HFF-Myc (cell line): ENCODE measurements at regions not wholly inside any gene's neighbourhood (a gene's known extent, or its start where the extent isn't known, plus 50 kb on each side); places are given as distances from the start of the nearest gene placed in this dataset.

ENCODE experiments used
- DNase-seq: peaks from one replicate; pipeline ENCODE4 v3.0.0-alpha.2; 2011; ENCODE audit warnings: low read depth; ENCODE audit errors: extremely low read depth
- H3K4me3 ChIP-seq: replicated peaks from 2 replicates; pipeline ENCODE4 v1.5.1; 2011; ENCODE audit warnings: low read depth, mild to moderate bottlenecking, control low read depth, low read length
- CTCF ChIP-seq: IDR thresholded peaks from 2 replicates; pipeline ENCODE4 v1.5.1; 2012; ENCODE audit warnings: mild to moderate bottlenecking, low read depth, low read length, control low read depth; ENCODE audit errors: missing control alignments

- DNase-seq: no peak
- no peak for TF ChIP-seq CTCF
- H3K4me3 ChIP-seq: no peak overlapping the region
Observed at GRCh38 chr2:165033402-165033801, 78.1 kb upstream of the SLC38A11 start.

GRCh38 chr2:165032559-165032958 is 77.2 kb upstream of the SLC38A11 start:
- DNase-seq: no peak
- TF ChIP-seq CTCF: no peak
- no peak overlapping the region for H3K4me3 ChIP-seq

GRCh38 chr2:165024199-165024598 is 68.9 kb upstream of the SLC38A11 start:
- no peak for TF ChIP-seq CTCF
- H3K4me3 ChIP-seq: no peak overlapping the region
- DNase-seq: no peak

GRCh38 chr2:165022781-165023180 is 67.5 kb upstream of the SLC38A11 start:
- no peak overlapping the region for H3K4me3 ChIP-seq
- no peak for TF ChIP-seq CTCF
- no peak for DNase-seq

- no peak overlapping the region for H3K4me3 ChIP-seq
- no peak for DNase-seq
- TF ChIP-seq CTCF: no peak
Observed at GRCh38 chr2:165017966-165018596, 62.8 kb upstream of the SLC38A11 start.

GRCh38 chr2:165016772-165017411 is 61.6 kb upstream of the SLC38A11 start:
- TF ChIP-seq CTCF: peak; percentile 71
- H3K4me3 ChIP-seq: no peak overlapping the region
- no peak for DNase-seq
